ENCODE measurements at regions not wholly inside any gene's neighbourhood (a gene's known extent, or its start where the extent isn't known, plus 50 kb on each side); places are given as distances from the start of the nearest gene placed in this dataset.
"Not testable (repeated sequence)": the region's sequence is repeated elsewhere in the genome, so short reads cannot be mapped to it uniquely, and the experiment has no call there.

GRCh38 chr5:39691136-39691535 lies 266.4 kb upstream of the DAB2 start:
- no peak for DNase-seq (ENCODE audit: low read depth)
- no peak overlapping the region for H3K4me3 ChIP-seq (ENCODE audit: low read depth, low read length)
- TF ChIP-seq, protein P1, sequence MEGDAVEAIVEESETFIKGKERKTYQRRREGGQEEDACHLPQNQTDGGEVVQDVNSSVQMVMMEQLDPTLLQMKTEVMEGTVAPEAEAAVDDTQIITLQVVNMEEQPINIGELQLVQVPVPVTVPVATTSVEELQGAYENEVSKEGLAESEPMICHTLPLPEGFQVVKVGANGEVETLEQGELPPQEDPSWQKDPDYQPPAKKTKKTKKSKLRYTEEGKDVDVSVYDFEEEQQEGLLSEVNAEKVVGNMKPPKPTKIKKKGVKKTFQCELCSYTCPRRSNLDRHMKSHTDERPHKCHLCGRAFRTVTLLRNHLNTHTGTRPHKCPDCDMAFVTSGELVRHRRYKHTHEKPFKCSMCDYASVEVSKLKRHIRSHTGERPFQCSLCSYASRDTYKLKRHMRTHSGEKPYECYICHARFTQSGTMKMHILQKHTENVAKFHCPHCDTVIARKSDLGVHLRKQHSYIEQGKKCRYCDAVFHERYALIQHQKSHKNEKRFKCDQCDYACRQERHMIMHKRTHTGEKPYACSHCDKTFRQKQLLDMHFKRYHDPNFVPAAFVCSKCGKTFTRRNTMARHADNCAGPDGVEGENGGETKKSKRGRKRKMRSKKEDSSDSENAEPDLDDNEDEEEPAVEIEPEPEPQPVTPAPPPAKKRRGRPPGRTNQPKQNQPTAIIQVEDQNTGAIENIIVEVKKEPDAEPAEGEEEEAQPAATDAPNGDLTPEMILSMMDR (conservative IDR thresholded peaks at IDR 0.05; ENCODE audit: low read depth, low read length): no peak

- DNase-seq (ENCODE audit: low read depth): no peak
These were observed 265.1 kb upstream of the DAB2 start for GRCh38 chr5:39689919-39690318.

GRCh38 chr5:39687924-39688323 lies 263.1 kb upstream of the DAB2 start:
- not testable (repeated sequence) for H3K4me3 ChIP-seq (ENCODE audit: low read depth, low read length); DNase-seq (ENCODE audit: low read depth)

More at GRCh38 chr5:39689919-39690318, 265.1 kb upstream of the DAB2 start:
- no peak overlapping the region for H3K4me3 ChIP-seq (ENCODE audit: low read depth, low read length)
- TF ChIP-seq, protein P1 (conservative IDR thresholded peaks at IDR 0.05; ENCODE audit: low read depth, low read length): no peak

DNA sequence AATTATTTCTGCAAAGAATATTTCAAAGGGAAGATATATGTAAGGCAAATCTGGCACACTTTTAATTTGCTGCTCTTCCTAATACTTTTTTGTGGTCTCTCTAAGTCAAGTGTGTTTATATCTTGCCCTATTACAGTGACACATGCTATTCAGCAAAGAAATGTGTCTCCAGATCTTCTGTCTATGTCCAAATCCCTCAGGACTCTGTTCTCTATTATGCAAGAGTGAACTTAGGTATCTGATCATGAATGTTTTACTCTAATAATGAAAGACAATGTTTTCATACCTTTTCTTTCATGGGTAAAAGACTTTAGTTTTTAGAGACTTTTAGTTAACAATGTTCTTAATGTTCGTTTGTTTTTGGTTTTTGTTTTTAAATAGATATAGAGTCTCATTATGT lies 255.4 kb upstream of the DAB2 start:
- H3K4me3 ChIP-seq (ENCODE audit: low read depth, low read length): no peak overlapping the region
- TF ChIP-seq, protein P1 (conservative IDR thresholded peaks at IDR 0.05; ENCODE audit: low read depth, low read length): no peak
- no peak for DNase-seq (ENCODE audit: low read depth)

DNA sequence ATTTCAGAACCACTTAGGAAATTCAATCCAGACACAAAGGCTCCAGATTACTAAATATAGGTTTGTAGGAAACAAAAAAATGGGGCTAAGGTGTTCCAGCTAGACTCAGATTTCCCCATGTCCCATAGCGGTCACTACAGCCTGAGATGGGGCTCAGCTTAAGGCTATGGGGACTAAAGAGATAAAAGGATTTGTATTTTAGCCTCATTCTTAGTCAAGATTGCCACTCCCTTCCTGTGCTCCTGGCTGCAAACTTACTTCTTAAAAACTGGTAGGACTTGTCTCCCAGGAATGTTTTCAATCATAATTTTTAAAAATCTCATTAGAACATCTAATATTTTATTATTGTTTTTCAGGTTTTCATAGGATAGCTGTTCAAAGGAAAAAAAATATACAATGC lies 253.8 kb upstream of the DAB2 start:
- TF ChIP-seq, protein P1 (conservative IDR thresholded peaks at IDR 0.05; ENCODE audit: low read depth, low read length): no peak
- no peak for DNase-seq (ENCODE audit: low read depth)

DNA sequence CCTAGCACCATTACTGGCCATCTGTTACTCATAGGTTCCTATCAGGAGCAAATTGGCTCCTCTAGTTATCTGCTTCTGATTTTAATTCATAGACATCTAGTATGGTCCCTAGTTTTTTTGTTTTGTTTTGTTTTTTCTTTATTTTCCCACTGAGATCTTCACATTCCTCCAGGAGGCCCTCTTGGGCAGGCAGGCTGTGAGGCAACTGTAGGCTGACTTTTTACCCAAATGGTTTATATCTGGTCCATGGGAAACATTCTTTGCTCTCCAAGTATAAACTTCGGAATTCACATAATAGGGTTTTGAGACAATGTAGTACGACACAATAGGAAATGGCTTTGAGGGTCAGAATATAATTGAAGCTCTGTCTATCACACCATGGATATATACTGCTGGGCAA lies 250.9 kb upstream of the DAB2 start:
- DNase-seq (ENCODE audit: low read depth): peak; percentile 72
- H3K4me3 ChIP-seq (ENCODE audit: low read depth, low read length): no peak overlapping the region
- TF ChIP-seq, protein P1 (conservative IDR thresholded peaks at IDR 0.05; ENCODE audit: low read depth, low read length): peak; percentile 21

More for the DNA sequence above, 253.8 kb upstream of the DAB2 start:
- H3K4me3 ChIP-seq (ENCODE audit: low read depth, low read length): no peak overlapping the region

- TF ChIP-seq, protein P1 (conservative IDR thresholded peaks at IDR 0.05; ENCODE audit: low read depth, low read length): no peak
- DNase-seq (ENCODE audit: low read depth): peak; percentile 22
- H3K4me3 ChIP-seq (ENCODE audit: low read depth, low read length): no peak overlapping the region
These were observed 249.7 kb upstream of the DAB2 start for GRCh38 chr5:39674209-39675082.

Data from choroid plexus epithelial cell (primary cell).